Sigmoid colon (tissue), 6 donors: ENCODE measurements at regions not wholly inside any gene's neighbourhood (a gene's known extent, or its start where the extent isn't known, plus 50 kb on each side); places are given as distances from the start of the nearest gene placed in this dataset.
A peak's percentile ranks its signal among the peaks of the same experiment; 100 is the strongest.
"Not testable (repeated sequence)": the region's sequence is repeated elsewhere in the genome, so short reads cannot be mapped to it uniquely, and the experiment has no call there.

Experiments used
- DNase-seq: peaks from one replicate; pipeline ENCODE4 v3.0.0-alpha.2; 2019
- H3K27ac ChIP-seq, 4 donors: fragments of 200-600 bp; sonication (generic); one replicate each; pipeline ENCODE4 v1.5.1; 2016 to 2019; ENCODE audit warnings: mild to moderate bottlenecking in 1 of 4
- H3K27me3 ChIP-seq, 3 donors: fragments of 200-600 bp; sonication (generic); one replicate each; pipeline ENCODE4 v1.5.1; 2019; ENCODE audit warnings: mild to moderate bottlenecking in 1 of 3
- H3K36me3 ChIP-seq, 4 donors: fragments of 200-600 bp; sonication (generic); one replicate each; pipeline ENCODE4 v1.5.1; 2016 to 2019
- H3K4me1 ChIP-seq, 4 donors: fragments of 200-600 bp; sonication (generic); one replicate each; pipeline ENCODE4 v1.5.1; 2017 to 2019
- H3K4me3 ChIP-seq, 4 donors: fragments of 200-600 bp; sonication (generic); one replicate each; pipeline ENCODE4 v1.5.1; 2017 to 2019; ENCODE audit warnings: mild to moderate bottlenecking in 2 of 4, moderate library complexity in 1 of 4
- H3K9me3 ChIP-seq, 4 donors: fragments of 200-600 bp in 3 of 4; sonication (generic) in 3 of 4; one replicate each; pipeline versions ENCODE4 v1.5.1 to v1.6.1; 2013 to 2019
- EP300 ChIP-seq, 4 donors: sonication (generic); formaldehyde crosslinking; IDR thresholded peaks; one replicate each; pipeline ENCODE4 v1.6.1; 2017; ENCODE audit warnings: antibody characterized with exemption in 4 of 4
- POLR2A ChIP-seq, 2 donors: fragments of 450-650 bp; IDR thresholded peaks; one replicate each; pipeline ENCODE4 v1.6.1; 2016; ENCODE audit warnings: antibody characterized with exemption in 2 of 2, mild to moderate bottlenecking in 2 of 2, moderate library complexity in 2 of 2
- POLR2AphosphoS5 ChIP-seq, 4 donors: sonication (generic); formaldehyde crosslinking; IDR thresholded peaks; one replicate each; pipeline ENCODE4 v1.6.1; 2017; ENCODE audit warnings: antibody characterized with exemption in 4 of 4
- WGBS, 2 donors: extraction: QIAGEN DNeasy Blood & Tissue Kit; methylation state at CpG; one replicate each; pipeline ENCODE4 v1.1.7; 2013; 5-methylcytosine and 5-hydroxymethylcytosine counted together
- intact Hi-C: fragments of 100-400 bp; cut with DNase I; formaldehyde crosslinking; loops from one replicate; pipeline ENCODE4 v1.15.1; 2023
- TF ChIP-seq, protein P1 (sequence below), 4 experiments: fragments of 450-650 bp in 3 of 4; fragments of 200-600 bp in 1 of 4; IDR thresholded peaks; one replicate each; pipeline ENCODE4 v1.5.1; 2016 to 2019; ENCODE audit warnings: antibody characterized with exemption in 4 of 4, mild to moderate bottlenecking in 3 of 4, moderate library complexity in 2 of 4
- donor health status: healthy with polysubstance abuse.
- donor health status: healthy.

DNA sequence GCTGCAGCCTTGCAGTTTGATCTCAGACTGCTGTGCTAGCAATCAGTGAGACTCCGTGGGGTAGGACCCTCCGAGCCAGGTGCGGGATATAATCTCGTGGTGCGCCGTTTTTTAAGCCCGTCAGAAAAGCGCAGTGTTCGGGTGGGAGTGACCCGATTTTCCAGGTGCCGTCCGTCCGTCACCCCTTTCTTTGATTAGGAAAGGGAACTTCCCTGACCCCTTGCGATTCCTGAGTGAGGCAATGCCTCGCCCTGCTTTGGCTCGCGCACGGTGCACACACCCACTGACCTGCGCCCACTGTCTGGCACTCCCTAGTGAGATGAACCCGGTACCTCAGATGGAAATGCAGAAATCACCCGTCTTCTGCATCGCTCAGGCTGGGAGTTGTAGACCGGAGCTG, 203.2 kb downstream of the SNCAIP start:
- WGBS, 2 donors, result 44 to 76% methylated on average over 23 of the region's 23 CpGs
- intact Hi-C loops, result loop anchor here (5.0 kb wide), 1 partner anchor 852 kb away; no protein-coding TSS in a partner anchor
- not testable (repeated sequence) for H3K4me1 ChIP-seq, DNase-seq, H3K27me3 ChIP-seq, H3K9me3 ChIP-seq, H3K27ac ChIP-seq, H3K4me3 ChIP-seq, H3K36me3 ChIP-seq

DNA sequence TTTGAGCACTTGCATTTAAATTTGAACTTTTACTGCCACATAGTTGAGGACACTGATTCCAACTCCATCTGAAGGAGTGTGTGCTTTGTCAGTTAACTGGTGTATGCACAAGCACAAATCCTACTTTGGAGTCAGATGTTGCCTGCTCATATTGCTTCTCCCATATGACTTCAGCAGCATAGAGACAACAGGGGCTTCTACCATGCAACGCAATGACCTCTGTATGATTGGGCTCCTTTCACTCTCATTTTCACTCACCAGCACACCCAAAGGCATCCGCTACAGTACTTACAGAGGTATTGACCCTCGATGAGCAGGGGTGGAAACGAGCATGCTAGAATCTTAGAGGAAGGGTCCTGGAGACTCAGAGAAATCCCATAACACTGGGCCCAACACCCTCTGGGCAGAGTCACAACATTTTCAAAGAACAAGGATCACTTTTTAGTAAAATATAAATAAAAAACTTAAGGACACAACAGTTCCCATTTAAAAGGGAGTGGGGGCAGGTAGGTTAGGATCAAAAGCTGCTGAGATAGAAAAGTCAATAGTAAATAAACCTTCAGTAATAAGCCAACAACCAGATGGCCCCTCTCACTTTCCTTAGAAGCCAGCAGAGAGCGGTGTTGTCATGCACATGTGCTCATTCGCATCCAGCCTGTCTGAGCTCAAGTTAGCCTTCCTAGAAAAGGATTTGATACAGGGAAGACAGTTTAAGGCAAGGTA, 203.8 kb downstream of the SNCAIP start:
- H3K36me3 ChIP-seq, result no peaks in the 10 kb centered on the region
- no peaks in the 10 kb centered on the region for H3K9me3 ChIP-seq
- WGBS, 2 donors, result 41 to 59% methylated on average over 6 of the region's 6 CpGs
- H3K4me3 ChIP-seq, result no peak overlapping the region
- no peak overlapping the region for H3K27ac ChIP-seq
- intact Hi-C loops, result loop anchor here (5.0 kb wide), 1 partner anchor 851 kb away; no protein-coding TSS in a partner anchor
- no peaks in the 10 kb centered on the region for H3K4me1 ChIP-seq
- peak; percentile 67 for DNase-seq
- TF ChIP-seq, protein P1, sequence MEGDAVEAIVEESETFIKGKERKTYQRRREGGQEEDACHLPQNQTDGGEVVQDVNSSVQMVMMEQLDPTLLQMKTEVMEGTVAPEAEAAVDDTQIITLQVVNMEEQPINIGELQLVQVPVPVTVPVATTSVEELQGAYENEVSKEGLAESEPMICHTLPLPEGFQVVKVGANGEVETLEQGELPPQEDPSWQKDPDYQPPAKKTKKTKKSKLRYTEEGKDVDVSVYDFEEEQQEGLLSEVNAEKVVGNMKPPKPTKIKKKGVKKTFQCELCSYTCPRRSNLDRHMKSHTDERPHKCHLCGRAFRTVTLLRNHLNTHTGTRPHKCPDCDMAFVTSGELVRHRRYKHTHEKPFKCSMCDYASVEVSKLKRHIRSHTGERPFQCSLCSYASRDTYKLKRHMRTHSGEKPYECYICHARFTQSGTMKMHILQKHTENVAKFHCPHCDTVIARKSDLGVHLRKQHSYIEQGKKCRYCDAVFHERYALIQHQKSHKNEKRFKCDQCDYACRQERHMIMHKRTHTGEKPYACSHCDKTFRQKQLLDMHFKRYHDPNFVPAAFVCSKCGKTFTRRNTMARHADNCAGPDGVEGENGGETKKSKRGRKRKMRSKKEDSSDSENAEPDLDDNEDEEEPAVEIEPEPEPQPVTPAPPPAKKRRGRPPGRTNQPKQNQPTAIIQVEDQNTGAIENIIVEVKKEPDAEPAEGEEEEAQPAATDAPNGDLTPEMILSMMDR (IDR thresholded peaks at IDR 0.05), result peak; percentile 26 to 47 (median 42)
- no peak for TF ChIP-seq POLR2AphosphoS5 (IDR thresholded peaks at IDR 0.05)
- H3K27me3 ChIP-seq, result no peaks in the 10 kb centered on the region

DNA sequence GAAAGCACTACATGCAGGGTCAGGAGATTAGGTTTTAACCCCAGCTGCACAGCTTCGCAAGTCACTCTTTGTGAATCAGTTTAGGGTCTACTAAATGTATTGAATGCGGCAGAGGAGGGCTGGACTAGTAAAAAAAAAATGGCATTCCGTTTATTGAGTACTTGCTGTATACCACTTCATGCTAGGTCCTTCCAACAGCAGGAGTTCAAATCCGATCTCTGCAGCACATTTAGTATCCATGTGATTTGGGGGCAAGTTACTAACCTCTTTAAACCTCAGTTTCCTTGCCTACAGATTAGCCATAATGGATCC, 204.4 kb downstream of the SNCAIP start:
- no peaks in the 10 kb centered on the region for H3K36me3 ChIP-seq
- no peak for DNase-seq
- H3K4me1 ChIP-seq, result no peaks in the 10 kb centered on the region
- no peaks in the 10 kb centered on the region for H3K27me3 ChIP-seq
- H3K4me3 ChIP-seq, result no peak overlapping the region
- intact Hi-C loops, result loop anchor here (5.0 kb wide), 1 partner anchor 851 kb away; no protein-coding TSS in a partner anchor
- 71 to 75% methylated on average over 4 of the region's 4 CpGs for WGBS, 2 donors
- no peak for TF ChIP-seq EP300 (IDR thresholded peaks at IDR 0.05)
- TF ChIP-seq, protein P1 (IDR thresholded peaks at IDR 0.05), result no peak
- no peak for TF ChIP-seq POLR2AphosphoS5 (IDR thresholded peaks at IDR 0.05)
- no peak for TF ChIP-seq POLR2A (IDR thresholded peaks at IDR 0.05)
- H3K9me3 ChIP-seq, result no peaks in the 10 kb centered on the region
- no peak overlapping the region for H3K27ac ChIP-seq

DNA sequence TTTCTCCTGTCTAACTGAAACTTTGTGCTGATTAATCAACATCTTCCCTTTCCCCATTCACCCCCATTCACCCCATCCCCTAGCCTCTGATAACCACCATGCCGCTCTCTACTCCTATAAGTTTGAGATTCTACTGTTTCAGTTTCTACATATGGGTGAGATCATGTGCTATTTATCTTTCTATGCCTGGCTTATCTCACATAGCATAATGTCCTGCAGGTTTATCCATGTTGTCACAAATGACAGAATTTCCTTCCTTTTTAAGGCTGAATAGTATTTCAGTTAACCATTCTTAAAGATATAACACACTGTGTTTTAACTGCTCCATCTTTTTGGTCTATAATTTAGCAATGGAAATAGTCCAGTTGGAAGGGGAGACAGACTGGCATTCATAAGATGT, 205.1 kb downstream of the SNCAIP start:
- no peak for DNase-seq
- intact Hi-C loops, result loop anchor here (5.0 kb wide), 1 partner anchor 850 kb away; no protein-coding TSS in a partner anchor
- H3K27ac ChIP-seq, result no peak overlapping the region
- no peaks in the 10 kb centered on the region for H3K9me3 ChIP-seq
- no peak overlapping the region for H3K4me3 ChIP-seq
- H3K36me3 ChIP-seq, result no peaks in the 10 kb centered on the region
- H3K27me3 ChIP-seq, result no peaks in the 10 kb centered on the region
- no peak for TF ChIP-seq EP300 (IDR thresholded peaks at IDR 0.05)
- TF ChIP-seq POLR2AphosphoS5 (IDR thresholded peaks at IDR 0.05), result no peak
- TF ChIP-seq, protein P1 (IDR thresholded peaks at IDR 0.05), result no peak
- no peak for TF ChIP-seq POLR2A (IDR thresholded peaks at IDR 0.05)
- no peaks in the 10 kb centered on the region for H3K4me1 ChIP-seq
- WGBS, 2 donors, result 90 to 94% methylated on average over 1 of the region's 1 CpG

DNA sequence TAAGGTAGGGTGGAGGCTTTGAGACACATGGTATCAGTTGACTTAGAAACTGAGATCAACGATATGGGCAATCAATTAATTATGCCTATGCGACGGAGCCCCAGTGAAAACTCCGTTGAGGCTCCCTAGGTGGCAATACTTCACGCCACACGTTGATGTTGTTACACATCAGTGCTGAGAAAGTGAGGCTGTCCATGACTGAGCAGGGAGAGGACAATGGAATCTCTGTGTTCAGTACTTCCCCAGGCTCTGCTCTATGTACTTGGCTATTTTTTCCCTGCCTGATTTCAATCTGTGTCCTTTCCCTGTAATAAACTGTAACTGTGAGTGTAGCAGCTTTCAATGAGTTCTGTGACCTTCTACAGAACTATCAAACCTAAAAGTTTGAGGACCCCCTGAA, 211.7 kb downstream of the SNCAIP start:
- TF ChIP-seq POLR2A (IDR thresholded peaks at IDR 0.05) (no peak), POLR2AphosphoS5 (IDR thresholded peaks at IDR 0.05) (no peak), EP300 (IDR thresholded peaks at IDR 0.05) (no peak)
- TF ChIP-seq, protein P1 (IDR thresholded peaks at IDR 0.05), result no peak
- Histone ChIP-seq H3K4me3 (no peak overlapping the region), H3K27me3 (no peaks in the 10 kb centered on the region), H3K9me3 (no peaks in the 10 kb centered on the region), H3K36me3 (no peaks in the 10 kb centered on the region), H3K27ac (no peak overlapping the region), H3K4me1 (no peaks in the 10 kb centered on the region)
- intact Hi-C loops, result no loop called here
- no peak for DNase-seq
- 87 to 91% methylated on average over 6 of the region's 6 CpGs for WGBS, 2 donors
